HepG2 (cell line): ENCODE measurements at regions not wholly inside any gene's neighbourhood (a gene's known extent, or its start where the extent isn't known, plus 50 kb on each side); places are given as distances from the start of the nearest gene placed in this dataset.

Experiments used
- small RNA-seq, 3 experiments: library from RNA; depleted of rRNA; stranded (forward); fragments of <200 nt; gene quantifications; one replicate each; pipeline ENCODE3, GENCODE V24; 2012; ENCODE audit warnings: low read depth in 2 of 3, low replicate concordance in 1 of 3; ENCODE audit not compliant: insufficient read length in 3 of 3, insufficient read depth in 2 of 3

Small RNAs in the stretch of these regions (small RNA-seq; reads per million reads assigned to genes)
- 0 reads per million in 3 experiments for gene RF00334
